CD4-positive, alpha-beta T cell treated with Interleukin-4 for 4 hours (primary cell): ENCODE measurements at regions not wholly inside any gene's neighbourhood (a gene's known extent, or its start where the extent isn't known, plus 50 kb on each side); places are given as distances from the start of the nearest gene placed in this dataset.
"Not testable (repeated sequence)": the region's sequence is repeated elsewhere in the genome, so short reads cannot be mapped to it uniquely, and the experiment has no call there.

Experiments used
- DNase-seq: peaks from one replicate; pipeline ENCODE4 v3.0.0-alpha.2; 2020

- no peak for DNase-seq
These were observed 301.6 kb upstream of the NRP1 start for GRCh38 chr10:33635967-33636515.

- DNase-seq: no peak
These were observed 298.0 kb upstream of the NRP1 start for GRCh38 chr10:33632432-33632831.

GRCh38 chr10:33631991-33632390, 297.5 kb upstream of the NRP1 start:
- no peak for DNase-seq

GRCh38 chr10:33630761-33631160, 296.3 kb upstream of the NRP1 start:
- no peak for DNase-seq

- no peak for DNase-seq
These were observed 293.1 kb upstream of the NRP1 start for GRCh38 chr10:33627611-33628010.

- DNase-seq: no peak
These were observed 292.5 kb upstream of the NRP1 start for GRCh38 chr10:33626798-33627466.

GRCh38 chr10:33623669-33624068, 289.2 kb upstream of the NRP1 start:
- DNase-seq: no peak

GRCh38 chr10:33621101-33621500, 286.6 kb upstream of the NRP1 start:
- peak; percentile 20 for DNase-seq

GRCh38 chr10:33618196-33618595, 283.7 kb upstream of the NRP1 start:
- no peak for DNase-seq

- DNase-seq: no peak
These were observed 283.1 kb upstream of the NRP1 start for GRCh38 chr10:33617381-33618080.

GRCh38 chr10:33616956-33617355, 282.5 kb upstream of the NRP1 start:
- no peak for DNase-seq

GRCh38 chr10:33612551-33612950, 278.1 kb upstream of the NRP1 start:
- peak; percentile 13 for DNase-seq

GRCh38 chr10:33612116-33612515, 277.6 kb upstream of the NRP1 start:
- DNase-seq: no peak

- no peak for DNase-seq
These were observed 277.0 kb upstream of the NRP1 start for GRCh38 chr10:33611423-33611822.

- DNase-seq: no peak
These were observed 275.1 kb upstream of the NRP1 start for GRCh38 chr10:33609546-33609945.

- no peak for DNase-seq
These were observed 267.8 kb upstream of the NRP1 start for GRCh38 chr10:33602278-33602677.

- DNase-seq: no peak
These were observed 265.9 kb upstream of the NRP1 start for GRCh38 chr10:33600381-33600780.

- DNase-seq: no peak
These were observed 262.0 kb upstream of the NRP1 start for GRCh38 chr10:33596422-33596821.

- no peak for DNase-seq
These were observed 260.0 kb upstream of the NRP1 start for GRCh38 chr10:33594475-33594874.

GRCh38 chr10:33588974-33589600, 254.6 kb upstream of the NRP1 start:
- no peak for DNase-seq

- DNase-seq: not testable (repeated sequence)
These were observed 250.1 kb upstream of the NRP1 start for GRCh38 chr10:33584596-33584995.

- DNase-seq: no peak
These were observed 245.5 kb upstream of the NRP1 start for GRCh38 chr10:33579996-33580395.

- DNase-seq: no peak
These were observed 239.1 kb upstream of the NRP1 start for GRCh38 chr10:33573606-33574005.

GRCh38 chr10:33571616-33572015, 237.1 kb upstream of the NRP1 start:
- DNase-seq: no peak
